ENCODE measurements at regions not wholly inside any gene's neighbourhood (a gene's known extent, or its start where the extent isn't known, plus 50 kb on each side); places are given as distances from the start of the nearest gene placed in this dataset.

GRCh38 chr3:188955919-188956318 is 215.9 kb upstream of the TPRG1 start:
- TF ChIP-seq, protein P1, sequence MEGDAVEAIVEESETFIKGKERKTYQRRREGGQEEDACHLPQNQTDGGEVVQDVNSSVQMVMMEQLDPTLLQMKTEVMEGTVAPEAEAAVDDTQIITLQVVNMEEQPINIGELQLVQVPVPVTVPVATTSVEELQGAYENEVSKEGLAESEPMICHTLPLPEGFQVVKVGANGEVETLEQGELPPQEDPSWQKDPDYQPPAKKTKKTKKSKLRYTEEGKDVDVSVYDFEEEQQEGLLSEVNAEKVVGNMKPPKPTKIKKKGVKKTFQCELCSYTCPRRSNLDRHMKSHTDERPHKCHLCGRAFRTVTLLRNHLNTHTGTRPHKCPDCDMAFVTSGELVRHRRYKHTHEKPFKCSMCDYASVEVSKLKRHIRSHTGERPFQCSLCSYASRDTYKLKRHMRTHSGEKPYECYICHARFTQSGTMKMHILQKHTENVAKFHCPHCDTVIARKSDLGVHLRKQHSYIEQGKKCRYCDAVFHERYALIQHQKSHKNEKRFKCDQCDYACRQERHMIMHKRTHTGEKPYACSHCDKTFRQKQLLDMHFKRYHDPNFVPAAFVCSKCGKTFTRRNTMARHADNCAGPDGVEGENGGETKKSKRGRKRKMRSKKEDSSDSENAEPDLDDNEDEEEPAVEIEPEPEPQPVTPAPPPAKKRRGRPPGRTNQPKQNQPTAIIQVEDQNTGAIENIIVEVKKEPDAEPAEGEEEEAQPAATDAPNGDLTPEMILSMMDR (IDR thresholded peaks at IDR 0.05; ENCODE audit: low read length): no peak
- no peak for TF ChIP-seq EZH2 (optimal IDR thresholded peaks at IDR 0.05; ENCODE audit: low read depth, low read length)
- no peak for TF ChIP-seq EZH2phosphoT487 (IDR thresholded peaks at IDR 0.05; ENCODE audit: low read length)
